ENCODE measurements at regions not wholly inside any gene's neighbourhood (a gene's known extent, or its start where the extent isn't known, plus 50 kb on each side); places are given as distances from the start of the nearest gene placed in this dataset.

DNA sequence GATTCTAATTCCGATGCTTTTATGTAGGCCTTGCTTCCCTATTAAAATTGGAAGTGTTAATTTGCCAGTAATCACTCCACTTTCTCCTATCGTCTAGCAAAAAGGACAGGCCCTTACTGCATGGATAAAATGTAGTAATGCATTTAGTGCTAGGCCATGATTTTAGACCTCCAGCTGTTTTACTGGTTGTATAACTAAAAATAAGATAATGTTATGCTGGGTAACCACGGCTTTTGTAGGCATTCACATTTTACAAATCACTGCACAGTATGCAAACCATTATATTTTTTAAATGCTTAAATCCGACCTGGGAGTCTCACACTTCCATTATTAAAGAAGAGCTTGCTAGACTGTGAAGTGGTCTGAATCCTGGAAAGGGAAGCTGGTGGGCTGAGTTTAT, 179.5 kb downstream of the TFAP2A start:
- DNase-seq, result no peak

DNA sequence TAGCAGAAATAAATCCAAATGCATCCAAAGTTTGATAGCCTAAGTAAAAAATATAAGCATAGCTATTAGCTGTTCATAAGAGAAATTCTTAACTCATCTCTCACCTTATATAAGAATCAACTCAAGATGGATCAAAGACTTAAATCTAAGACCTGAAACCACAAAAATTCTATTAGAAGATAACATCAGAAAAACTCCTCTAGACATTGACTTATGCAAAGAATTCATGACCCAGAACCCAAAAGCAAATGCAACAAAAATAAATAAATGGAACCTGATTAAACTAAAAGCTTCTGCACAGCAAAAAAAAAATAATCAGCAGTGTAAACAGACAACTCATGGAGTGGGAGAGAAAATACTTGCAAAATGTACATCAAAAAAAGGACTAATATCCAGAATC, 184.3 kb downstream of the TFAP2A start:
- DNase-seq, result no peak

DNA sequence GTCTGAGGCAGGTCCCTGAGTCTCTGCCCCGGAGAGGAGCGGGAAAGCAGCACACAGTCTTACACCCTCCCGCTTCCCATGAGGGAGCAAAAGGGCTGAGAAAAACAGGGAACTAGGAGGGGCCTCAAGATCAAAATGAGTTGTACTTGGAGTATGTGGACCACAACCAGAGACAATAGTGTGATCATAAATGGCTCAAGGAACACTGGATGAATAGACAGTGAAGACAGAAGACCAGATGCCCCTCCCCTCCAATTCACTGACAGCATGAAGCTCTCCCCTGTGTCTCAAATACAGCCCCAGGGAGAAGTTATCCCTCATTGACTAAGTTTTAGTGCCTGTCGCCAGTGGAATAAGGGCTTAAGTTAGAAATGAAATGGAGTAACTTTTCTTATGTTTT, 191.0 kb downstream of the TFAP2A start:
- no peak for DNase-seq

DNA sequence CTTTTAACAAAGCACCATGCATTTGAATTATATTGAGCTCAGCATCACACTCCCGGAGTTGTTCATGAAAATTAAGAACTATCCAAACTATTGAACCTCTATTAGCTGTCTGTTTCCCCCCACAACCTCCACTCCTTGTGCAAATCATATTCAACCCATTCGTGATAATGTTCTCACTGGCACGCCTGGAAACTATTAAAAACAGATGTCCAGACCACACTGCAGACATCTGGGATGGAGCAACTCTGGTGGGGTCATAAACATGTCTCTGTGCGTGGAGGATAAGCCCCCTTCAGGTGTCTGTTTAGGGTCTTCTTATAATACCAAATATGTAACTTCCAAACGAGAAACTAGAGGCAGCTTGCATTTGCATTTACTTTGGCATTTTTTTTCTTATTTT, 193.7 kb downstream of the TFAP2A start:
- DNase-seq, result no peak

DNA sequence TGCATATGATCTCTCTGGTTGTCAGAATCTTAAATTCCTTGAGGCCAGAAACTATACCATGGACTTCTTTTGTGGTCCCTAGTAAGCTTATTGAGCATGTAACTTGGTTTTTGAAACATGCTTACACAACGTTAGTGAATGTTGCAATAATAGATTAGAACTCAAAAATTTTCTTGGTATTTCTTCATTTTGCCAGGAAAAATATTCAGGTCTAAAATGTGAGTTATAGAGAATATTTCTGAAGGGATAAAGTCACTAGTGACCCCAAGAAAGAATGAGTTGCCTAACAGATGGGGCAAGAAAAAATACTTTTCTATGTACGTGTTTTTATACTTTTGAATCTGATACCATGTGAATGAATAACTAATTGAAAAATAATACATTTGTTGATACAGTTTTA, 195.4 kb downstream of the TFAP2A start:
- no peak for DNase-seq

DNA sequence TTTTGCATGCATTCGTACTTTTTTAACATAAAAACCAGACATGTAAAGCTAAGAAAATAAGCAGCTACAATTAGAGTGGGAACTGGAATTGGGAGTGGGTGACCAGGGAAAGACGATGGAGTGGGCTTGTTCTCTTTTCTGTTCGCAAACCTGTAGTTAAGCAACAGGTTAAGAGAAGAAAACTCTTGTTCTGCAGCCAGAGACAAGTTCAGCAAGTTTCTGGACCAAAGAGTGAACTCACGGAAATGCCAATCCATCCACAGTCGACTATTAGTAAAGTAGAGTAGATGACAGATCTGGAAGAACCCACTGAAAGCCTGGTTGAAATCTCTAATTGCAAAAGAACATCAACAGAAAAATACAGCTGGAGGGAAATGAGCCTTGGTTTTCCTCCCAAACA, 197.8 kb downstream of the TFAP2A start:
- DNase-seq, result no peak

DNA sequence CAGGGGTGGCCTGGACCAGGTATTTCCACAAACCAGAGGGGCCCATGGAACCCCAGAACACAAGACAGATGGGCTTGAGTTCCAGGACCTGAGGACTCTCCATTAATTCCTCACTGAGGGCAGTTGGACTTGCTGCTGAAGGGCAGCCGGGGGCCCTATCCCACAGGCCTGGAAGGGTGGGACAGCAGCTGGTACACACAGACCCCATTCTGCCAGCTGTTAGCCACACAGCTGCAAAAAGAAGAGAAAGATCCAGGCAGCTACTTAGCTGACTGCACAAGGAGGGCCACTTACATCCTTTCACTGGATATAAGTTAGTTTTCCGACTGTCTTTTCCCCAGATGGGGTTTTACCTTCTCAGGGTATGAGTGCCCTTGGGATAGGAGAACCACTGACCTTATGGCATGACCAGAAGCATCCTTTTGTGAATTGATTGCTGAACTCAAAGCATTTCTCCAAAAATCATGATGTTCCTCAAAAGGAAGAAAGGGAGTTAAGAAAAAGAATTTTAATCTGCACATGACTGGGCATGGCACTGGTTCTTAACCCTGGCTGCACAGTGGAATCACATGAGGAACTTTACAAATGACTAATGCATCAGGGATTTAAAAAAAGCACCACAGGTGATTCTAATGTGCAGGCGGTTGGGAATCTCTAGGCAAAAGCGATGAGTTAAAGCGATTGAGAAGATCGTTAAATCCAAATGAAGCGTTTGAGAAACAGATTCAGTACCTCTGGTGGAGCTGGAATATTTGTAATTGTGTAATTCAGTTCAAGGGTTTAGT, 199.4 kb downstream of the TFAP2A start:
- no peak for DNase-seq

DNA sequence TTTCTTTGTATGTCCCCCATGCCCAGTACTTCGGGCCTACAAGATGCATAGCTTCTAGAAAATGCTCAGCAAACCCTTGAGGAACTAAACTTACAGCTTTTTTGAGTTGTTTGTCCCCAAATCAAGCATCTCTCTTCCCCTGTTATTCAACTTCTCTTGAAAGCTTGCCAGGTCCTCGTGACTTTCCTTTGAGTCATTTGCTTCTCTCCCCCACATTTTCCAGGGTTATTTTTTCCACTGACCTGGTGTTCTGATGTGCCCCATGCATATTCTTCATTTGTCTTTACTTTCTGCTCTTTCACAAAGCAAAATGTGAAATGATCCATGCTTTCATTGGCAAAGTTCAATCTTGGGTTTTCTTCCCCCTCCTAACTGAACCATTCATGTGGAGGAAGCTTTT, 204.8 kb downstream of the TFAP2A start:
- no peak for DNase-seq

DNA sequence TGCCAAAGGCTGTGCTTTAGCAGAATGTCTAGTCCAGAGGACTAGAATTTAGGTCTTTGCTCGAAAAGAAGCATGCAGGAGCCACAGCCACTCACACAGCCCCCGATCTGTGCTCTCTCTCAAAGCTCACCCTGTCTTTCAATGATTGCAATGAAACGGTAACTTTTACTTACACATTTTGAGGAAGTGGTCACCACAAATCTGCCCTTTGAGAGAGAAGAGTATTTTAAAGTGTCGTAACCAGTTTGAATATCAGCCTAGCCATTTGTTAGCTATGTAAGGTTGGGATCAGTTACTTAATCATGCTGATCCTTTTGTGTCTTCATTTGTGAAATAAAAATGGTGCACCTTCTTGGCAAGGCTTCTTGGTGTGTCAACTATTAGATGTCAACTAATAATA, 209.0 kb downstream of the TFAP2A start:
- DNase-seq, result no peak

DNA sequence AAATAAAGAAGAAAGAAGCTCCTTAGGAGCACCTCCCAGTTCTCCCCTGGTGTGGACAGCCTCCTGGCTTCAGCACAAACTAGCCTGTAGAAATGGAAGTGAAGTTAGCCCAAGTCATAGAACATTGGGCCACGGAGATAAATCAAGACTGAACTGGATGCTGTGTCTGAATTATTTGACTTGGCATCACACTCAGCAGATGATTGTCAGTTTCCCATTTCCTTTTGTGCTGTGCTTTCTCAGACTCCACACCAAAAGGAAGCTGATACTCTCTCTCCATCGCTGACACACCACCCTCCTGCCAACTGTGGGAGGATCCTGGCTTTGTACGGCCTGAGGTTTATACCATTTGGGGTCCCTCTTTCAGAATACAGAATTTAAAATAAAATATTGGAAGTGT, 209.8 kb downstream of the TFAP2A start:
- no peak for DNase-seq

DNA sequence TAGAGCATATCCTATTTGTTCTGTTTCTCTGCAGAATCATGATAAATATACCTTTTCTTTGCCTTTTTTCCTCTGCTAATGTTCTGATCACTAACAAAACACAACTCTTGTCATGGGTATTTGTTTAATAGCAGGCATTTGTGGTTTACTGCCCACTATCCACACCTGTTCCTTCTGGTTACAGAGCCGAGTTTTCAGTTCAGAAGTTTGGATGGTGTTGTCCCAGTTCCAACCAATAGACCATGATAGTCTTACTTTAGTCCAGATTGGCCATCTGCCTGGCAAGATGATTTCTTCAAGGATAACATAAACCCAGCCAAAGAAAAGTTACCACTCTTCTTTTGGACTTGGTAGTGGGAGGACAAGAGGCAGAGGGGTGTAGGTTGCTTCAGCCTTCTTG, 211.2 kb downstream of the TFAP2A start:
- no peak for DNase-seq

DNA sequence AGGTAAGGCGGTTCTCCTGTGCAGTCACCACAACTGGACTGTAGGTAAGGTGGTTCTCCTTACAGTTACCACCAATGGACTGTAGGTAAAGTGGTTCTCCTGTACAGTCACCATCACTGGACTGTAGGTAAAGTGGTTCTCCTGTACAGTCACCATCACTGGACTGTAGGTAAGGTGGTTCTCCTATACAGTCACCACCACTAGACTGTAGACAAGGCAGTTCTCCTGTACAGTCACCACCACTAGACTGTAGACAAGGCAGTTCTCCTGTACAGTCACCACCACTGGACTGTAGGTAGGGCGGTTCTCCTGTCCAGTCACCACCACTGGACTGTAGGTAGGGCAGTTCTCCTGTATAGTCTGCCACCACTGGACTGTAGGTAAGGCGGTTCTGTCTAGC, 212.3 kb downstream of the TFAP2A start:
- DNase-seq, result no peak

DNA sequence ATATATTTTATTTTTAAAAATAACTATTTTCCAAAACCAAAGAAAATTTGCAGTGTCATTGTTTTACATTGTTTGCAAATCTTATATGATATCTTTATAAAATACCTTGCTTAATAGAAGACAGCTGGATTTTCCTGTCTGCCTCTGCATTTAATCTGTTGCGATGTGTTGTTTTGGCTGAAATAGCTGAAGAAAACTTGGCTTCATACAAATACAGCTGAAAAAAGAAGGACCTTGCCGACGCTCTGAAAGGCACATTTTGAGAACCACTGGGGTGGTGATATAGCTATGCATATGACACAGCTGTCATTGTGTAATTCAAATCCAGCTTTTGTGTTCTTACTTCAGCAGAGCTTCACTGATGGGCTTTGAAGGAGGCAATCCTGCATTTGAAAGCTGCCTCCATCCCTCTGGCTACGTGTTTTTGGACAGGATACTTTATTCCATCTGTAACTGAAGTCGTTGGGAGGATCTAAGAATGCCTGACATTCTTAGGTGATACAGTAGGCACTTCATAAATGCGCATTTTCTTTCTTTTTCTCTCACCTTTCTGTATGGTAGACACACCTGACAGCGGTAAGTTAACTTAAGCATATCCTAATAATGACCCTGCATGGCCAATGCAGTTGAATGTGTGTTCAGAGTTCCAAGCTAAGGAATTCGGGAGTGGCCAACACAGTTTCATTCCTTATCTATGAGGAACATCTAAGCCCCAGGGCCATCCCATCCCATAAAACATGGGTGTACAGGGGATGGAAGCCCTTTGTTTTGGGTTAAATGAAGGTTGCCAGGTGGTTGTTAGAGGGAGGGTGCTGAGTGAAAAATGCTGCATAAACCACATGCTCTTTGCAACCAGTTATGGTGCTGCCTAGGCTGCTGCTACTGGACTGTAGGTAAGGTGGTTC, 213.0 kb downstream of the TFAP2A start:
- DNase-seq, result no peak

DNA sequence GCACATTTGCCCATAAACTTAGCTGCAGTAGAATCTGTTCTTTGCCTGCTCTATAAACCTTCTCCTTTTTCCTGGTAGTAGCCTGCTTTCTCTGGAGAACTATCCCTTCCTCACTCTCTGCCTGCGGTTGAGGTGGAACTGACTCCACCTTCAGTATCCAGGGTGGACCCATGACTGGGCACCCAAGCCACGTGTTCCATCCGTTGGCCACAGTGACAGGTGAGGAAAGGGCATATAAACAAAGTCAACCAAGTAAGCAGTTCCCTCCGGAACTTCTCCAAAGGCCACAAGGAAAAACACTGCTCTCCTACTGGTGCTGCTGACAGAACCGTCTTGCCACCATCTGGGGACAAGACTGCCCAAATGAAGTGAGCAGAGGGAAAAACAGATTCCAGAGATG, 218.8 kb downstream of the TFAP2A start:
- DNase-seq, result no peak

DNA sequence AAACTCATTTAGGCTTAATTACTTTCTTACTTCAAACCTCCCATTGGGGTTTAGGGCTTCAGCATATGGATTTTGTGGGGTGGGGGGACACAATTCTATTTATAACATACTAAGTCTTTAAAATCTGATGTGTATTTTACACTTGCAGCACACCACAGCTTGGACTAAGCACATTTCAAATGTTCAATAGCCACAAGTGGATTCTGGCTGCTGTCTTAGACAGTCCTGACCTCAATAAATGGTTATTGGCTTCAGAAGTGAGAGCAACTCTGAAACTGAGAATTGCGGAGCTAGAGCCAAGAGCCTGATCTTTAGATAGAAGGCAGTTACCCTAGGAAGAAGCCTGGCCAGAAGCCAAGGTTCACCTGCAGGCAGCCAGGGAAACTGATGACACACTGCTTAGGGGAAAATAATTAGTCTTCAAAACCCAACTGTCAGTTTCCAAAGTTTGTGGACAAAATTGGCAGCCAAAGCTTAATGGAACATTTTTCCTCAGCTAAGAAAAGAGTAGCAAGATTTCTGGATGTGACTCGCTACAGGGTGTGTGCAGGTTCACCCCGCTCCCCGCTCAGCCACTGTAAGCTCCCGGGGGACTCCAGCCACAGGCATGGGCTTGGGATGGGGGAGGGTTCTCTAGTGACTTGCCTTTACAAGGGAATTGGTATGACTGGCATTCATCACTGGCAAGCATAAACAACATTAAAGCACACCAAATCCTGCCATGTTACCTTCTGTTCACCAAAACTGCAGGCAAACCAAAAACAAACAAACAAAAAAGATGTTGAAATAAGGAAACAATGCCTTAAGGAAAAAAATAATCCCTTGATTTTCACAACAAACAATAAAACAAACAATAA, 219.8 kb downstream of the TFAP2A start:
- DNase-seq, result no peak

DNA sequence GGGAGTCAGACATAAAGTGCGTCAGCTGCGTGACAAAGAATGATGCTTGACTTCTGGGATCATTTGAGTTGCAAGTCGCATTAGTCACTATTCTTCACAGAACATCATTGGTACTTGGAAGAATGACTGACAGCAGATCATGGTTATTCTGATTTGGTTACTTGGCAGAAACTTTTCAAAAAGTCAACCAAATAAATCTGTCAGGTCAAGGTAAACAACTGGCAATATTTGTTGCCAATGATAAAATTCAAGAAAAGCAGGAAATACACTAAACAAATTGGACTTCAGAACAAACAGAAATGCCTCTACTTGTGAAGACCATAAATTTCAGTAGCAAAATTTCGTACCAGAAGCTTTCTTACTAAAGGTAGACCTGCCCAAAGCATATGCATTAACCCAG, 221.6 kb downstream of the TFAP2A start:
- no peak for DNase-seq

DNA sequence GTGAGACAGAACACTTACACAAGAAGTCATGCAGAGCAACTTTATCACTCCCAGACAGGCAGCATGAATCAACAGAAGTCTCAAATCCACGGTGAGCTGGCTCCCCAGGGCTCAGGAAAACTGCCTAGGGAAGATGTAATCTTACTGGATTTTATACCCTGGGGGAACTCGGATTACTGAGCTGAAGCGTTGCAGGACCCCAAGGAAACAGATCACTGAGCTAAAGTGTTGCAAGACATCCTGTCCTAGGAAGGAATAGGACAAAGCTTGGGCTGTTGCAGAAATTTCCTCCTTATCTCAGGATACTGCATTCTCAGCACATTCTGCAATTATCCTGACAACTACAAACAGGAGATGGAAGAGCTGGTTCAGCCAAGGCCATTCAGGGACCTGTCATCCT, 224.8 kb downstream of the TFAP2A start:
- no peak for DNase-seq

DNA sequence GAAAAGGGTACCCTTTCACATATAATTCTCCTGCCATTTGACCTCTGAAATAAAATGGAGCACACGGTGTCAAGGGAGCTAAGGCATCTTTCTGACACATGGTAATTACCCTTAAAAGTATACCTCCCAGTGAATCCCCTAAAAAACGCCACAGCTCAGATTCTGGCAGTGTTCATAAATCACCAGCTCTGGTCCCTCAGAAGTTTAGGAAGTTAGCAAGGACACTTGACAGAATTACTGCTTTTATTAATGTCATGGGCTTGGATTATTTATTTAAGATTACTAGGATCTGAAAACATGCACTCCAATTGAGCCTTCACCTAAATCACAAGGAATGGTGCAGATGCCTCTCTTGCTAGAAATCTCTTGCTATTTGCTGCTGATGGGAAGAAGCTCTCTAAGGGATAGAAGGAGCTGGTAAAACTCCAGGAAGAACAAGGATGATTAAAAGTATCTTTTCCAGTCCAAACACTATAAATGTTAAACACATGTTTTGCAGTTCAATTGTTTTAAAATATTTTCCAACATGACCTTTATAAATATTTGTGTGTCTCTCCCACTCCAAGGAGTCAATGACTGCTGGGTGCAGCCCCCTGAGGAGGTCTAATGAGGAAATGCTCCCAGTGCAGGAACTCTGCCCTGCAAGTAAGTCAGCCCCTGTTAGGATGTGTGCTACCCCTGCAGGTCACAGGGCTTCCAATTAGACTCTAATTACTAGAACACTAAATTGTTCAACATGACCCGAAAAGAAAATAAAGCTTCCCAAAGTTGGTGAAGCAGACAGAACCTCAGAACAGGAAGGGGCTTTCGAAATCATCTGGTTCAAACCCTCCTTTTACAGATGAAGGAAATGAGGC, 230.3 kb downstream of the TFAP2A start:
- DNase-seq, result no peak

DNA sequence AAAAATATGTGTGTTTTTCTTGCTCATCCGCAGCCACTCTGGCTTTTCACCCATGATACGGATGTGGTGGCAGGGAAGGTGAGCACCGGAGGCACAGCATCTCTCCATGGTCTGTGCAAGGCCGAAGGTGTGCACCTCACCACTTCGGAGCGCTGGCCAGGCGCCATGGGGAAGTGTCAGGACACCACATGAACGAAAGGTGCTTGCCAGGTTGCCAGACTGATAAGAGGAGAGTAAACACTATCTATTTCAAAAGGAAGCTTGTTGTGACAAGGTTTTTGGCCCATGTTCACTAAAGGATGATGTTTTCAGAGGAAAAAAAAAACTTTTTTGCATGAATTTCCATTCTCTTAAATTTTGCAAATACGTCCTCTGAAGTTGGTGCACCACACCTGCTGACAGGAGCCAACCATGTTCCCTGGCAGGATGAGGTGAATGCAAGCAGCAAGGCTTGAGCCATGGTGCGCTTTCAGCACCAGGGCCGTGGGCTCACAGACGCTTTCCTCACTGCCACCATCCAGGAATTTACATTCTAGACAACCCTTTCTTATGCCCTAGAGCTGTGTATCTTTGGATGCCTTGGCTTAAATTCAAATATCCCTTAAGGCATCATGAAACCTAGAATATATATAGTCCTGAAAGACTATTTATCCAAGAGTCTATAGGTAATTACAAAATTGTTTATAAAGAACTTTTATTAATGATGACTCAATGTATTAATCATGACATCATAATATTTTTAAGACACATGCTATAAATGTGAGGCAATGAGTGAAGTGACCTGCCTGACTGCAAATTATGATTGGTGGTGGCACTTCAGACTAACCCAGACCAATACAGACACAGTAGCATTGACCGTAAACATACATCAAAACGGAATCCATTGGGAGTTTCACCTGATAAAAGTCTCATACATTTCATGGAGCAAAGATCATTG, 234.5 kb downstream of the TFAP2A start:
- DNase-seq, result no peak

DNA sequence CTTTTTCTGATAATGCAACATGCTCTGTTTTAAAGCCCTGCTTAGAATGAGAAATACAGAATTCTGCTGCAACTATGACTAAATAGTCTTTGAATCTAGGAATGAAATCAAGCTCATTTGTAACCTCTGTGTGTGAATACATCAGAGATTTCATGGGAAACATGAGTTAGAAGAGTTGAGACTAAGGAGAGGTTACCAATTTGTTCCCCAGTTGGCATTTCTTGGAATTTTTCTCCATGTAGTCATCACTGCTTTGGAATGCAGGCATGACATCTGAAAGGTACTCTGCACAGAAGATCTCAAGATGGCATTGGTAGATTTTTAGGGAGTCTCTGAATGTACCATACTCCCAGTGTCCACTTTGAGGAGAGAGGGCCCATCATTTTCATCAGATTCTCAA, 237.2 kb downstream of the TFAP2A start:
- DNase-seq, result no peak

DNA sequence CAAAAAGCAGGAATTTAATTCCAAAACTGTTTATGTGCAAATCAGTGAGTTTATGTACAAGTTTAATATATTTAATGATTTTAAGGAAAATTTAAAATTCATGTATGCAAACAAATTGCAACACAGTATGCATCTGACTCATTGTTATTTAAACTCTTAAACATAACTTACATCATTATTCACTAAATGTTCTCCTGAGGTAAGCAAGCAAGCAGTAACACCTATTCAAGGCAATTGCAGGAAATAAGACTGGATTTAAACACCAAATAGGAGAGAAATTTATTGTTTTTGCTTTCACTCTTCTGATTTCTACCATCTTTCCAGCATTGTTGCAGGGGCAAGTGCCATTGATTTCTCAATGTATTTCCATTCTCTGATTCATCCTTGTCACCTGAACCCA, 239.5 kb downstream of the TFAP2A start:
- DNase-seq, result no peak
